ENCODE measurements at regions not wholly inside any gene's neighbourhood (a gene's known extent, or its start where the extent isn't known, plus 50 kb on each side); places are given as distances from the start of the nearest gene placed in this dataset.

- POLR2A ChIA-PET = no interaction called here
- no peaks in the 10 kb centered on the region for H3K27me3 ChIP-seq (replicated peaks in 1 of 4; ENCODE audit: control extremely low read depth in 1 of 4, control insufficient read depth in 3 of 4, insufficient read depth in 4 of 4, low read length in 3 of 4)
- TF ChIP-seq CTCF (IDR thresholded peaks at IDR 0.05) (no peak), EZH2 (IDR thresholded peaks at IDR 0.05; ENCODE audit: borderline replicate concordance, insufficient read depth, low read depth, low read length, poor library complexity, severe bottlenecking) (no peak)
- 43% methylated on average over 1 of the region's 4 CpGs for WGBS (ENCODE audit: insufficient coverage)
- H2AFZ ChIP-seq (ENCODE audit: insufficient read depth, low read depth, low read length, poor library complexity, severe bottlenecking) = no peak overlapping the region
- ATAC-seq (ENCODE audit: low read depth) (no peak), DNase-seq (no peak)
- H3K9ac ChIP-seq (ENCODE audit: low read length) = no peak overlapping the region
- H3K9me3 Mint-ChIP-seq (ENCODE audit: insufficient read depth) = peaks cover 3% of the 10 kb centered on the region
- H3K4me3 Mint-ChIP-seq = no peak overlapping the region
- intact Hi-C loops (cut with micrococcal nuclease) = no loop called here
- H3K27ac ChIP-seq (ENCODE audit: low read length in 2 of 2) = no peak overlapping the region
- H4K20me1 ChIP-seq (ENCODE audit: control insufficient read depth, insufficient read depth, low read length, poor library complexity, severe bottlenecking) = no peaks in the 10 kb centered on the region
- no peaks in the 10 kb centered on the region for H3K4me1 ChIP-seq (ENCODE audit: control insufficient read depth in 2 of 2, insufficient read depth in 2 of 2, low read length in 2 of 2)
- H3K27ac Mint-ChIP-seq = no peak overlapping the region
- peaks cover 0 to 1% (median 0%) of the 10 kb centered on the region in 3 donors for H3K9me3 ChIP-seq (ENCODE audit: control extremely low read depth in 1 of 3, control insufficient read depth in 2 of 3, insufficient read depth in 1 of 3, low read length in 2 of 3)
- no peaks in the 10 kb centered on the region for H3K36me3 ChIP-seq (replicated peaks in 1 of 2; ENCODE audit: control extremely low read depth in 1 of 2, control insufficient read depth in 1 of 2, extremely low read depth in 1 of 2, insufficient read depth in 2 of 2, low read length in 1 of 2)
- no peak overlapping the region for H3K4me2 ChIP-seq (replicated peaks; ENCODE audit: low read depth, low read length, poor library complexity, severe bottlenecking)
- H3K4me1 Mint-ChIP-seq = no peaks in the 10 kb centered on the region
- H3K79me2 ChIP-seq (ENCODE audit: control insufficient read depth, insufficient read depth, low read length) = no peaks in the 10 kb centered on the region
- CTCF ChIA-PET = no interaction called here
- H3K27me3 Mint-ChIP-seq = no peaks in the 10 kb centered on the region
- no peak overlapping the region for H3K4me3 ChIP-seq (ENCODE audit: control extremely low read depth in 1 of 5, extremely low read depth in 1 of 5, insufficient read depth in 1 of 5, low read depth in 2 of 5, low read length in 4 of 5)
Observed at GRCh38 chr11:91828901-91829300, 395.7 kb upstream of the FAT3 start.

GRCh38 chr11:91825777-91826176 lies 398.8 kb upstream of the FAT3 start:
- 68% methylated on average over 2 of the region's 2 CpGs for WGBS (ENCODE audit: insufficient coverage)
- H3K36me3 ChIP-seq (replicated peaks in 1 of 2; ENCODE audit: control extremely low read depth in 1 of 2, control insufficient read depth in 1 of 2, extremely low read depth in 1 of 2, insufficient read depth in 2 of 2, low read length in 1 of 2) = no peaks in the 10 kb centered on the region
- no peak overlapping the region for H3K4me3 ChIP-seq (ENCODE audit: control extremely low read depth in 1 of 5, extremely low read depth in 1 of 5, insufficient read depth in 1 of 5, low read depth in 2 of 5, low read length in 4 of 5)
- CTCF ChIA-PET = no interaction called here
- no peak overlapping the region for H3K27ac ChIP-seq (ENCODE audit: low read length in 2 of 2)
- H4K20me1 ChIP-seq (ENCODE audit: control insufficient read depth, insufficient read depth, low read length, poor library complexity, severe bottlenecking) = no peaks in the 10 kb centered on the region
- H3K27me3 ChIP-seq (replicated peaks in 1 of 4; ENCODE audit: control extremely low read depth in 1 of 4, control insufficient read depth in 3 of 4, insufficient read depth in 4 of 4, low read length in 3 of 4) = no peaks in the 10 kb centered on the region
- H3K9ac ChIP-seq (ENCODE audit: low read length) = no peak overlapping the region
- Mint-ChIP-seq H3K27ac (no peak overlapping the region), H3K4me1 (no peaks in the 10 kb centered on the region), H3K4me3 (no peak overlapping the region), H3K27me3 (no peaks in the 10 kb centered on the region), H3K9me3 (ENCODE audit: insufficient read depth) (peaks cover 3% of the 10 kb centered on the region)
- no peak overlapping the region for H2AFZ ChIP-seq (ENCODE audit: insufficient read depth, low read depth, low read length, poor library complexity, severe bottlenecking)
- intact Hi-C loops (cut with micrococcal nuclease) = no loop called here
- H3K4me2 ChIP-seq (replicated peaks; ENCODE audit: low read depth, low read length, poor library complexity, severe bottlenecking) = no peak overlapping the region
- POLR2A ChIA-PET = no interaction called here
- H3K79me2 ChIP-seq (ENCODE audit: control insufficient read depth, insufficient read depth, low read length) = no peaks in the 10 kb centered on the region
- TF ChIP-seq EZH2 (IDR thresholded peaks at IDR 0.05; ENCODE audit: borderline replicate concordance, insufficient read depth, low read depth, low read length, poor library complexity, severe bottlenecking) (no peak), CTCF (IDR thresholded peaks at IDR 0.05) (no peak)
- no peaks in the 10 kb centered on the region for H3K4me1 ChIP-seq (ENCODE audit: control insufficient read depth in 2 of 2, insufficient read depth in 2 of 2, low read length in 2 of 2)
- ATAC-seq (ENCODE audit: low read depth) = no peak
- peaks cover 0 to 1% (median 0%) of the 10 kb centered on the region in 3 donors for H3K9me3 ChIP-seq (ENCODE audit: control extremely low read depth in 1 of 3, control insufficient read depth in 2 of 3, insufficient read depth in 1 of 3, low read length in 2 of 3)
- no peak for DNase-seq
